ENCODE measurements at regions not wholly inside any gene's neighbourhood (a gene's known extent, or its start where the extent isn't known, plus 50 kb on each side); places are given as distances from the start of the nearest gene placed in this dataset.

GRCh38 chr2:6647046-6647445 is 218.7 kb downstream of the CMPK2 start:
- DNase-seq (ENCODE audit: low spot score) = no peak
- peaks cover 4% of the 10 kb centered on the region for H3K27me3 Mint-ChIP-seq (ENCODE audit: low read depth)
- H3K36me3 Mint-ChIP-seq (ENCODE audit: low read depth) = no peaks in the 10 kb centered on the region
- H3K4me1 Mint-ChIP-seq (ENCODE audit: low read depth) = no peaks in the 10 kb centered on the region
- TF ChIP-seq CTCF (IDR thresholded peaks at IDR 0.05) = no peak
- H3K9me3 Mint-ChIP-seq (ENCODE audit: low read depth) = no peaks in the 10 kb centered on the region
- no peak overlapping the region for H3K4me3 Mint-ChIP-seq (ENCODE audit: unreplicated experiment)
- H3K27ac Mint-ChIP-seq (ENCODE audit: unreplicated experiment) = no peak overlapping the region

GRCh38 chr2:6648596-6649247 is 217.0 kb downstream of the CMPK2 start:
- H3K36me3 Mint-ChIP-seq (ENCODE audit: low read depth) = no peaks in the 10 kb centered on the region
- peaks cover 6% of the 10 kb centered on the region for H3K27me3 Mint-ChIP-seq (ENCODE audit: low read depth)
- H3K4me3 Mint-ChIP-seq (ENCODE audit: unreplicated experiment) = no peak overlapping the region
- H3K4me1 Mint-ChIP-seq (ENCODE audit: low read depth) = no peaks in the 10 kb centered on the region
- DNase-seq (ENCODE audit: low spot score) = no peak
- no peaks in the 10 kb centered on the region for H3K9me3 Mint-ChIP-seq (ENCODE audit: low read depth)
- no peak overlapping the region for H3K27ac Mint-ChIP-seq (ENCODE audit: unreplicated experiment)
- no peak for TF ChIP-seq CTCF (IDR thresholded peaks at IDR 0.05)

- TF ChIP-seq CTCF (IDR thresholded peaks at IDR 0.05) = no peak
- Mint-ChIP-seq H3K4me3 (ENCODE audit: unreplicated experiment) (no peak overlapping the region), H3K27ac (ENCODE audit: unreplicated experiment) (no peak overlapping the region), H3K27me3 (ENCODE audit: low read depth) (peaks cover 6% of the 10 kb centered on the region), H3K9me3 (ENCODE audit: low read depth) (no peaks in the 10 kb centered on the region), H3K4me1 (ENCODE audit: low read depth) (no peaks in the 10 kb centered on the region), H3K36me3 (ENCODE audit: low read depth) (no peaks in the 10 kb centered on the region)
- no peak for DNase-seq (ENCODE audit: low spot score)
These were observed 215.4 kb downstream of the CMPK2 start for GRCh38 chr2:6650311-6650710.

GRCh38 chr2:6652251-6652650 is 213.5 kb downstream of the CMPK2 start:
- no peaks in the 10 kb centered on the region for H3K4me1 Mint-ChIP-seq (ENCODE audit: low read depth)
- H3K27ac Mint-ChIP-seq (ENCODE audit: unreplicated experiment) = no peak overlapping the region
- H3K9me3 Mint-ChIP-seq (ENCODE audit: low read depth) = no peaks in the 10 kb centered on the region
- no peak overlapping the region for H3K4me3 Mint-ChIP-seq (ENCODE audit: unreplicated experiment)
- peaks cover 9% of the 10 kb centered on the region for H3K27me3 Mint-ChIP-seq (ENCODE audit: low read depth)
- no peaks in the 10 kb centered on the region for H3K36me3 Mint-ChIP-seq (ENCODE audit: low read depth)
- TF ChIP-seq CTCF (IDR thresholded peaks at IDR 0.05) = no peak
- DNase-seq (ENCODE audit: low spot score) = no peak

- no peak overlapping the region for H3K27ac Mint-ChIP-seq (ENCODE audit: unreplicated experiment)
- H3K27me3 Mint-ChIP-seq (ENCODE audit: low read depth) = peaks cover 11% of the 10 kb centered on the region
- H3K4me1 Mint-ChIP-seq (ENCODE audit: low read depth) = no peaks in the 10 kb centered on the region
These were observed 212.4 kb downstream of the CMPK2 start for GRCh38 chr2:6653281-6653750.

More at GRCh38 chr2:6653281-6653750, 212.4 kb downstream of the CMPK2 start:
- TF ChIP-seq CTCF (IDR thresholded peaks at IDR 0.05) = no peak
- DNase-seq (ENCODE audit: low spot score) = no peak
- Mint-ChIP-seq H3K9me3 (ENCODE audit: low read depth) (no peaks in the 10 kb centered on the region), H3K4me3 (ENCODE audit: unreplicated experiment) (no peak overlapping the region), H3K36me3 (ENCODE audit: low read depth) (peaks cover 2% of the 10 kb centered on the region)

All from chondrocyte (in vitro differentiated cells).